H9 (cell line): ENCODE measurements at regions not wholly inside any gene's neighbourhood (a gene's known extent, or its start where the extent isn't known, plus 50 kb on each side); places are given as distances from the start of the nearest gene placed in this dataset.

ENCODE experiments used
- DNase-seq: peaks from one replicate; pipeline ENCODE4 v3.0.0-alpha.2; 2017
- H2AFZ ChIP-seq: one replicate; pipeline ENCODE4 v1.6.1; 2013; ENCODE audit warnings: mild to moderate bottlenecking, low read length, control low read depth, moderate library complexity
- H2AK5ac ChIP-seq: 2 replicates; pipeline ENCODE4 v1.6.1; 2013; ENCODE audit warnings: low read length, control low read depth, mixed read lengths; ENCODE audit not compliant: insufficient read length
- H2BK120ac ChIP-seq: one replicate; pipeline ENCODE4 v1.6.1; 2013; ENCODE audit warnings: low read depth, mild to moderate bottlenecking, low read length, control low read depth, inconsistent platforms; ENCODE audit not compliant: poor library complexity, severe bottlenecking
- H2BK12ac ChIP-seq: 2 replicates; pipeline ENCODE4 v1.6.1; 2013; ENCODE audit warnings: low read length, control low read depth, mixed read lengths, low read depth; ENCODE audit not compliant: insufficient read length
- H2BK15ac ChIP-seq: 2 replicates; pipeline ENCODE4 v1.6.1; 2013; ENCODE audit warnings: low read depth, low read length, control low read depth
- H2BK20ac ChIP-seq: one replicate; pipeline ENCODE4 v1.6.1; 2013; ENCODE audit warnings: low read depth, mild to moderate bottlenecking, low read length, control low read depth, inconsistent platforms; ENCODE audit not compliant: poor library complexity, severe bottlenecking
- H2BK5ac ChIP-seq: 2 replicates; pipeline ENCODE4 v1.6.1; 2013; ENCODE audit warnings: low read length, control low read depth, mixed read lengths; ENCODE audit not compliant: insufficient read length
- H3K14ac ChIP-seq: 2 replicates; pipeline ENCODE4 v1.6.1; 2013; ENCODE audit warnings: low read length, control low read depth; ENCODE audit not compliant: insufficient read depth
- H3K18ac ChIP-seq: 2 replicates; pipeline ENCODE4 v1.6.1; 2013; ENCODE audit warnings: low read depth, mild to moderate bottlenecking, mixed read lengths, low read length, control low read depth; ENCODE audit not compliant: insufficient read length
- H3K23ac ChIP-seq: 2 replicates; pipeline ENCODE4 v1.6.1; 2013; ENCODE audit warnings: low read length, control low read depth, mixed read lengths, low read depth; ENCODE audit not compliant: insufficient read length
- H3K23me2 ChIP-seq: 2 replicates; pipeline ENCODE4 v1.6.1; 2013; ENCODE audit warnings: low read depth, mild to moderate bottlenecking, mixed read lengths, low read length, control low read depth; ENCODE audit not compliant: insufficient read length, poor library complexity, severe bottlenecking
- H3K27ac ChIP-seq: 2 replicates; pipeline ENCODE4 v1.5.1; 2013; ENCODE audit warnings: low read length, control low read depth, mixed read lengths, low read depth; ENCODE audit not compliant: insufficient read length
- H3K27me3 ChIP-seq: 2 replicates; pipeline ENCODE4 v1.6.1; 2013; ENCODE audit warnings: low read length, control low read depth, inconsistent platforms; ENCODE audit not compliant: insufficient read depth
- H3K4ac ChIP-seq: 2 replicates; pipeline ENCODE4 v1.6.1; 2013; ENCODE audit warnings: low read depth, mild to moderate bottlenecking, control low read depth, inconsistent platforms, low read length, moderate library complexity
- H3K4me1 ChIP-seq: 2 replicates; pipeline ENCODE4 v1.6.1; 2013; ENCODE audit warnings: low read length, control low read depth, inconsistent platforms; ENCODE audit not compliant: insufficient read depth
- H3K4me2 ChIP-seq: 2 replicates; pipeline ENCODE4 v1.6.1; 2013; ENCODE audit warnings: low read length, control low read depth, mixed read lengths; ENCODE audit not compliant: insufficient read length, insufficient read depth
- H3K56ac ChIP-seq: 2 replicates; pipeline ENCODE4 v1.6.1; 2013; ENCODE audit warnings: low read depth, mild to moderate bottlenecking, mixed read lengths, low read length, control low read depth; ENCODE audit not compliant: insufficient read length
- H3K79me1 ChIP-seq: 2 replicates; pipeline ENCODE4 v1.6.1; 2013; ENCODE audit warnings: low read depth, mild to moderate bottlenecking, moderate library complexity, low read length, control low read depth, inconsistent platforms; ENCODE audit not compliant: insufficient read depth, poor library complexity, severe bottlenecking
- H3K79me2 ChIP-seq: 2 replicates; pipeline ENCODE4 v1.6.1; 2013; ENCODE audit warnings: low read length, control low read depth, inconsistent platforms; ENCODE audit not compliant: insufficient read depth
- H3K9ac ChIP-seq: 2 replicates; pipeline ENCODE4 v1.6.1; 2013; ENCODE audit warnings: low read length, control low read depth, mixed read lengths; ENCODE audit not compliant: insufficient read length; ENCODE audit errors: extremely low read depth
- H3K9me3 ChIP-seq: one replicate; pipeline ENCODE4 v1.6.1; 2013; ENCODE audit warnings: low read depth, low read length, inconsistent platforms; ENCODE audit not compliant: control insufficient read depth
- H3T11ph ChIP-seq: one replicate; pipeline ENCODE4 v1.6.1; 2013; ENCODE audit warnings: mild to moderate bottlenecking, low read length, control low read depth, inconsistent platforms
- H4K20me1 ChIP-seq: one replicate; pipeline ENCODE4 v1.6.1; 2013; ENCODE audit not compliant: control insufficient read depth, insufficient read length, insufficient read depth
- H4K5ac ChIP-seq: 2 replicates; pipeline ENCODE4 v1.6.1; 2013; ENCODE audit warnings: low read depth, mild to moderate bottlenecking, mixed read lengths, low read length, control low read depth; ENCODE audit not compliant: insufficient read length
- H4K8ac ChIP-seq: replicated peaks from 2 replicates; pipeline ENCODE4 v1.6.1; 2013; ENCODE audit warnings: low read length, control low read depth, mixed read lengths, low read depth; ENCODE audit not compliant: insufficient read length
- H4K91ac ChIP-seq: 2 replicates; pipeline ENCODE4 v1.6.1; 2013; ENCODE audit warnings: low read depth, mild to moderate bottlenecking, moderate library complexity, mixed read lengths, low read length, control low read depth; ENCODE audit not compliant: insufficient read length
- H3K27ac Mint-ChIP-seq, 3 experiments: 2 replicates in 2 of 3; 3 replicates in 1 of 3; pipeline ENCODE4 v1.8.0; 2020 to 2021; ENCODE audit warnings: mixed read lengths in 3 of 3, mild to moderate bottlenecking in 1 of 3, moderate library complexity in 1 of 3
- H3K27me3 Mint-ChIP-seq: 2 replicates; pipeline ENCODE4 v1.8.0; 2021; ENCODE audit warnings: low read depth, mild to moderate bottlenecking, moderate library complexity, mixed read lengths
- H3K36me3 Mint-ChIP-seq, 3 experiments: 2 replicates in 2 of 3; 3 replicates in 1 of 3; pipeline ENCODE4 v1.8.0; 2020 to 2021; ENCODE audit warnings: low read depth in 3 of 3, mixed read lengths in 3 of 3; ENCODE audit not compliant: insufficient read depth in 1 of 3
- H3K4me1 Mint-ChIP-seq, 2 experiments: 2 replicates each; pipeline ENCODE4 v1.8.0; 2020; ENCODE audit warnings: mixed read lengths in 2 of 2
- H3K4me3 Mint-ChIP-seq, 2 experiments: 2 replicates in 1 of 2; 3 replicates in 1 of 2; pipeline ENCODE4 v1.8.0; 2020 to 2021; ENCODE audit warnings: mild to moderate bottlenecking in 2 of 2, mixed read lengths in 2 of 2, moderate library complexity in 1 of 2
- H3K9me3 Mint-ChIP-seq, 2 experiments: 2 replicates in 1 of 2; 3 replicates in 1 of 2; pipeline ENCODE4 v1.8.0; 2020; ENCODE audit warnings: mild to moderate bottlenecking in 2 of 2, mixed read lengths in 2 of 2, moderate library complexity in 1 of 2
- CTCF ChIP-seq: fragments of 200-600 bp; sonication (generic); conservative IDR thresholded peaks from 3 replicates; pipeline ENCODE4 v1.8.0; 2021; ENCODE audit warnings: antibody characterized with exemption, mild to moderate bottlenecking
- WGBS: extraction: QIAGEN DNeasy Blood & Tissue Kit; methylation state at CpG from one replicate; pipeline ENCODE4 v1.1.7; 2013; ENCODE audit warnings: missing lambda C conversion rate, low lambda C conversion rate, mixed read lengths; ENCODE audit not compliant: insufficient read length; ENCODE audit errors: extremely low coverage; 5-methylcytosine and 5-hydroxymethylcytosine counted together

DNA sequence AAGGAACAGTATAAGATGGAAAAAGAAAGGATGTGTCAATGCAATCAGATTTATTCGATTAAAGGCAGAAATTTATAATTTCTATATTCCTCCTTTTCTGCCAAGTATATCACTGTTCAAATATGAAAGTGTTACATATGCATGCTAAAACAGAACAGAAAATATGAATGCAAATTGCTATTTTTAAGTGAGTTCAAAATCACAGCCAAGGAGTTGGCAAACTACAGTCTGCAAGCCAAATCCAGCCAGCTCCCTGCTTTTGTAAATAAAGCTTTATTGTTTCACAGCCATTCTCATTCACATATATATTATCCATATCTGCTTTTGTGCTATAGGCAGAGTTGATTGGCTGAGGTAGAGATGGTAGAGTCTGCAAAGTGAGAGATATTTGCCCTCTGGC lies 747.2 kb downstream of the ANKRD7 start:
- Histone ChIP-seq H4K5ac (no peak overlapping the region), H2BK20ac (no peak overlapping the region), H3K23me2 (no peaks in the 10 kb centered on the region), H2BK15ac (no peak overlapping the region), H3K79me1 (no peaks in the 10 kb centered on the region), H3K27me3 (no peaks in the 10 kb centered on the region), H3K4ac (no peak overlapping the region), H3T11ph (no peak overlapping the region), H3K79me2 (no peaks in the 10 kb centered on the region), H2BK5ac (no peak overlapping the region), H4K8ac (no peak overlapping the region), H3K4me2 (no peak overlapping the region), H3K14ac (no peak overlapping the region), H3K23ac (no peak overlapping the region), H2BK120ac (no peak overlapping the region), H3K9me3 (no peaks in the 10 kb centered on the region), H3K27ac (no peak overlapping the region), H2AK5ac (no peak overlapping the region), H4K91ac (no peak overlapping the region), H3K4me1 (no peaks in the 10 kb centered on the region), H3K9ac (no peak overlapping the region), H2BK12ac (no peak overlapping the region), H3K18ac (no peak overlapping the region), H2AFZ (no peak overlapping the region), H4K20me1 (no peaks in the 10 kb centered on the region), H3K56ac (no peak overlapping the region)
- TF ChIP-seq CTCF: no peak
- H3K27ac Mint-ChIP-seq: no peak overlapping the region
- no CpG with 5 or more reads among the region's 1 CpG for WGBS
- H3K4me3 Mint-ChIP-seq: no peak overlapping the region
- peaks cover 8 to 13% of the 10 kb centered on the region in 2 experiments for H3K4me1 Mint-ChIP-seq
- no peaks in the 10 kb centered on the region for H3K27me3 Mint-ChIP-seq
- no peaks in the 10 kb centered on the region for H3K36me3 Mint-ChIP-seq
- no peak for DNase-seq
- H3K9me3 Mint-ChIP-seq: no peaks in the 10 kb centered on the region
